Parathyroid adenoma (tissue), 2 donors: ENCODE measurements at regions not wholly inside any gene's neighbourhood (a gene's known extent, or its start where the extent isn't known, plus 50 kb on each side); places are given as distances from the start of the nearest gene placed in this dataset.

ENCODE experiments used
- H2AFZ ChIP-seq: fragments of 300-600 bp; sonication (generic); one replicate; pipeline ENCODE4 v1.7.0; 2017; ENCODE audit warnings: antibody characterized with exemption, mild to moderate bottlenecking
- H3K27ac ChIP-seq: fragments of 300-600 bp; sonication (generic); one replicate; pipeline ENCODE4 v1.7.0; 2017
- H3K27me3 ChIP-seq: fragments of 300-600 bp; sonication (generic); one replicate; pipeline ENCODE4 v1.7.0; 2017; ENCODE audit warnings: low read length; ENCODE audit not compliant: control insufficient read depth, insufficient read depth
- H3K36me3 ChIP-seq: fragments of 300-600 bp; sonication (generic); one replicate; pipeline ENCODE4 v1.7.0; 2017; ENCODE audit warnings: low read length; ENCODE audit not compliant: control insufficient read depth, insufficient read depth
- H3K4me1 ChIP-seq: fragments of 300-600 bp; sonication (generic); one replicate; pipeline ENCODE4 v1.7.0; 2017; ENCODE audit warnings: control low read depth
- H3K4me2 ChIP-seq: fragments of 300-600 bp; sonication (generic); one replicate; pipeline ENCODE4 v1.7.0; 2017; ENCODE audit warnings: low read length
- H3K4me3 ChIP-seq: fragments of 300-600 bp; sonication (generic); one replicate; pipeline ENCODE4 v1.7.0; 2017; ENCODE audit warnings: low read depth, low read length
- H3K79me2 ChIP-seq: fragments of 300-600 bp; sonication (generic); one replicate; pipeline ENCODE4 v1.7.0; 2017; ENCODE audit warnings: control low read depth
- H3K9ac ChIP-seq: fragments of 300-600 bp; sonication (generic); one replicate; pipeline ENCODE4 v1.7.0; 2017; ENCODE audit warnings: mild to moderate bottlenecking
- H3K9me3 ChIP-seq: fragments of 300-600 bp; sonication (generic); one replicate; pipeline ENCODE4 v1.7.0; 2017; ENCODE audit warnings: low read length; ENCODE audit not compliant: control insufficient read depth
- TF ChIP-seq, protein P1 (sequence below): fragments of 300-600 bp; sonication (generic); IDR thresholded peaks from one replicate; pipeline ENCODE4 v1.7.0; 2017; ENCODE audit warnings: antibody characterized with exemption, mild to moderate bottlenecking
- donor health status: primary hyperparathyroidism.

DNA sequence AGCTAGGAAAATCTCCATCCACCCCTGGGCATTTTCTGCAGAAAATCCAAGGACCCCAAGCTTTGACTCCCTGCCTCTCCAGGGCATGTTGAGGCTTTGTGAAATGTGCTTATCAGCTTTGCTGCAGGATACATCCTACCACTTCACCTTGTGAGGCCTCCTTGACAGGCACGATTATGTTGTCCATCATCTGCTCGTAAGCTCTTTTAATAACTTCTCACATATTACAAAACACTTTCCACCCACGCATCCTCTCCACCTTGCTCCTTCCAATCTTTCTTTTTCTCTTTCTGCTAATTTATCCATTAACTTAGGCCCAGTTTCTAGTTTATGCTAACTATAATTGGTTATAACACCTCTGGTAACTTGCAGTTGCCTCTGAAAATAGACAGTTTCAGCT is 147.0 kb upstream of the MTNR1B start:
- Histone ChIP-seq H3K27me3 (no peaks in the 10 kb centered on the region), H3K9ac (no peak overlapping the region), H3K4me3 (no peak overlapping the region), H3K79me2 (no peaks in the 10 kb centered on the region), H2AFZ (no peak overlapping the region), H3K36me3 (no peaks in the 10 kb centered on the region), H3K4me2 (no peak overlapping the region), H3K27ac (no peak overlapping the region), H3K9me3 (no peaks in the 10 kb centered on the region), H3K4me1 (no peaks in the 10 kb centered on the region)
- TF ChIP-seq, protein P1, sequence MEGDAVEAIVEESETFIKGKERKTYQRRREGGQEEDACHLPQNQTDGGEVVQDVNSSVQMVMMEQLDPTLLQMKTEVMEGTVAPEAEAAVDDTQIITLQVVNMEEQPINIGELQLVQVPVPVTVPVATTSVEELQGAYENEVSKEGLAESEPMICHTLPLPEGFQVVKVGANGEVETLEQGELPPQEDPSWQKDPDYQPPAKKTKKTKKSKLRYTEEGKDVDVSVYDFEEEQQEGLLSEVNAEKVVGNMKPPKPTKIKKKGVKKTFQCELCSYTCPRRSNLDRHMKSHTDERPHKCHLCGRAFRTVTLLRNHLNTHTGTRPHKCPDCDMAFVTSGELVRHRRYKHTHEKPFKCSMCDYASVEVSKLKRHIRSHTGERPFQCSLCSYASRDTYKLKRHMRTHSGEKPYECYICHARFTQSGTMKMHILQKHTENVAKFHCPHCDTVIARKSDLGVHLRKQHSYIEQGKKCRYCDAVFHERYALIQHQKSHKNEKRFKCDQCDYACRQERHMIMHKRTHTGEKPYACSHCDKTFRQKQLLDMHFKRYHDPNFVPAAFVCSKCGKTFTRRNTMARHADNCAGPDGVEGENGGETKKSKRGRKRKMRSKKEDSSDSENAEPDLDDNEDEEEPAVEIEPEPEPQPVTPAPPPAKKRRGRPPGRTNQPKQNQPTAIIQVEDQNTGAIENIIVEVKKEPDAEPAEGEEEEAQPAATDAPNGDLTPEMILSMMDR = no peak

DNA sequence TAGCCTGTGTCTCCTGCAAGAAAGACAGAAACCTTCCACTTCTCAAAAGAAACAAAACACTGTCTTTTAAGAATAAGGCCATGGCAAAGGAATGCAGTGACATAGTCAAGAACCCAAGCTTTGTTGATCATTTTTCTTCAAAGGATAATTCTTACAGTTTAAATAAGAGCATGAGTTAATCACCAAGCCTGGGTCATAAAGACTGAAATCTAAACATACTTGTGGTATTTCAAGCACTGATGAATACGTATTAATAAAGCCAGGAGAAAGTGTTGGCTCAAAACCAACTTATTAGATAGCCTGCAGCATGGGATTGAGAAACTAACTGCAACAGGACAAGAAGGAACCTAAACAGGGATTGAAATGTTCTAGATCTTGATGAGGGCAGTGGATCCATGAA is 143.3 kb upstream of the MTNR1B start:
- Histone ChIP-seq H3K9ac (no peak overlapping the region), H3K4me2 (no peak overlapping the region), H3K27ac (no peak overlapping the region), H2AFZ (no peak overlapping the region), H3K9me3 (no peaks in the 10 kb centered on the region), H3K36me3 (no peaks in the 10 kb centered on the region), H3K4me3 (no peak overlapping the region), H3K27me3 (no peaks in the 10 kb centered on the region), H3K4me1 (no peaks in the 10 kb centered on the region), H3K79me2 (no peaks in the 10 kb centered on the region)
- TF ChIP-seq, protein P1 = no peak

DNA sequence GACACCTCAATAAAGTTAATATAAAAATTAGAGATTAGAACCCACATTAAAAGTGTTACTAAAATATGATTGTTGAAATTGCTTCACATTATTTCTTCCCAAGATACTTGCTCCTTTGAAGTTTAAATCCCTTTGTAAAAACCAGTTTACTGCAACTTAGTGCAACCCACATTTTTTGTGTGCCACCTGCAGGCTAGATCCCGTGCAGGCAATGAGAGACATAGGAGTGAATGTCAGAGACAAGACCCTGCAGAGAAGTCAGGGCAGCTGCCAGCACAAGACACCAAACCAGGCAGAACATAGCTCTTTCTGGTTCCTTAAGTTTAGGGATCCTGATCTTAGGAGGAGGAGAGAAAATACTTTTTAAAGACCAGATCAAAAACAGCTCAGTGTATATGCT is 142.8 kb upstream of the MTNR1B start:
- Histone ChIP-seq H3K4me2 (no peak overlapping the region), H3K9ac (no peak overlapping the region), H3K79me2 (no peaks in the 10 kb centered on the region), H3K27me3 (no peaks in the 10 kb centered on the region), H3K27ac (no peak overlapping the region), H3K4me3 (no peak overlapping the region), H3K36me3 (no peaks in the 10 kb centered on the region), H3K4me1 (no peaks in the 10 kb centered on the region), H3K9me3 (no peaks in the 10 kb centered on the region), H2AFZ (no peak overlapping the region)
- TF ChIP-seq, protein P1 = no peak

DNA sequence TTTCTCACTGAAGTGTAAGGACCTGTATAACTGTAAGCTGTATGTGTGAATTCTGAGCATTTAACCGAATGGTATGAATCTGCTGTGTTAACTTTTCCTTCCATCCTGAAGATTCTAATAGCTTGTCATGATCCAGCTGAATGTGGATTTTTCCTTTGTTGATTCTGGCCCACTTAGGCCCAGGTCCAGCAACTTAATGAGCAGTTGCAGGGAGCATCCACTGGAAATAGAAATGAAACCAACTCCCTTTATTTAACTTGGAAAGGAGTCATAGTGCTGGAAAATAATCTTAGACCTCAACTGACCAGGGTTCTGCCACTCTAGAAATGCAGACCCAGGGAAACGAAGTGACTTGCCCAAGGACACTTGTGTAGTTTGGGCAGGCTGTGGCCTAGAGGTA is 142.3 kb upstream of the MTNR1B start:
- Histone ChIP-seq H2AFZ (no peak overlapping the region), H3K4me2 (no peak overlapping the region), H3K36me3 (no peaks in the 10 kb centered on the region), H3K27me3 (no peaks in the 10 kb centered on the region), H3K4me3 (no peak overlapping the region), H3K9ac (no peak overlapping the region), H3K9me3 (no peaks in the 10 kb centered on the region), H3K79me2 (no peaks in the 10 kb centered on the region), H3K4me1 (no peaks in the 10 kb centered on the region), H3K27ac (no peak overlapping the region)
- TF ChIP-seq, protein P1 = no peak

- Histone ChIP-seq H3K79me2 (no peaks in the 10 kb centered on the region), H3K4me2 (no peak overlapping the region), H3K27ac (no peak overlapping the region), H3K36me3 (no peaks in the 10 kb centered on the region), H2AFZ (no peak overlapping the region), H3K9me3 (no peaks in the 10 kb centered on the region), H3K4me3 (no peak overlapping the region), H3K27me3 (no peaks in the 10 kb centered on the region), H3K4me1 (no peaks in the 10 kb centered on the region), H3K9ac (no peak overlapping the region)
- TF ChIP-seq, protein P1 = no peak
Measured at GRCh38 chr11:92828556-92828955, 140.9 kb upstream of the MTNR1B start.
